GM12878 (cell line): ENCODE measurements at regions not wholly inside any gene's neighbourhood (a gene's known extent, or its start where the extent isn't known, plus 50 kb on each side); places are given as distances from the start of the nearest gene placed in this dataset.

Experiments
- ATAC-seq: fragments of 200-7000 bp; cut with Tn5 transposase; 3 replicates; pipeline ENCODE4 v1.9.1; 2020; ENCODE audit warnings: mild to moderate bottlenecking, moderate library complexity
- BruUV-seq: library from RNA; stranded (reverse); fragments of 400-500 nt; replicated peaks from 2 replicates; lab custom pipeline; 2021; lab: Mats Ljungman, UMichigan
- CTCF ChIA-PET: fragments of 300-600 bp; sonication (Branson Sonifier 250); formaldehyde crosslinking; extraction: SDS; loops from one replicate; lab custom pipeline; 2021; ENCODE audit warnings: inconsistent platforms; lab: Yijun Ruan, JAX
- POLR2A ChIA-PET: fragments of 350-600 bp; formaldehyde crosslinking; extraction: SDS; loops from one replicate; lab custom pipeline; 2021; ENCODE audit warnings: inconsistent platforms; lab: Charles Lee
- RAD21 ChIA-PET: fragments of 300-600 bp; sonication (Branson Sonifier 250); formaldehyde crosslinking; loops from one replicate; lab custom pipeline; 2023; ENCODE audit warnings: antibody characterized with exemption; ENCODE audit not compliant: unreplicated experiment; lab: Charles Lee
- SMC1A ChIA-PET: fragments of 300-600 bp; sonication (Branson Sonifier 250); formaldehyde crosslinking; loops from one replicate; lab custom pipeline; 2023; ENCODE audit not compliant: unreplicated experiment, uncharacterized antibody; lab: Charles Lee
- DNase-seq: peaks from one replicate; pipeline ENCODE4 v3.0.0-alpha.2; 2011; ENCODE audit warnings: low read depth, low spot score
- FAIRE-seq: peaks from 3 replicates; lab custom pipeline; 2011; peaks lifted over from hg19 to GRCh38; lab: Jason Lieb, UNC
- H2AFZ ChIP-seq: 2 replicates; pipeline ENCODE4 v1.6.0; 2011; ENCODE audit warnings: low read depth, low read length, control low read depth; ENCODE audit not compliant: control insufficient read depth
- H3K27ac ChIP-seq: 2 replicates; pipeline ENCODE4 v1.5.1; 2011; ENCODE audit warnings: control low read depth; ENCODE audit not compliant: control insufficient read depth, insufficient read depth
- H3K27me3 ChIP-seq, 2 experiments: replicated peaks in 1 of 2; 2 replicates each; pipeline versions ENCODE4 v1.6.0 to v1.6.1; 2011; ENCODE audit warnings: low read length in 1 of 2; ENCODE audit not compliant: control insufficient read depth in 2 of 2, insufficient read depth in 2 of 2
- H3K36me3 ChIP-seq, 2 experiments: 2 replicates each; pipeline ENCODE4 v1.5.1; 2011; ENCODE audit warnings: low read length in 1 of 2; ENCODE audit not compliant: control insufficient read depth in 2 of 2, insufficient read depth in 2 of 2
- H3K4me1 ChIP-seq: 2 replicates; pipeline ENCODE4 v1.6.1; 2011; ENCODE audit warnings: mild to moderate bottlenecking, low read length, moderate library complexity, mixed read lengths; ENCODE audit not compliant: control insufficient read depth, insufficient read depth
- H3K4me2 ChIP-seq: 2 replicates; pipeline ENCODE4 v1.6.0; 2011; ENCODE audit warnings: control low read depth; ENCODE audit not compliant: control insufficient read depth, insufficient read depth
- H3K4me3 ChIP-seq: fragments of 200-600 bp; sonication (generic); 2 replicates; pipeline ENCODE4 v1.5.1; 2016
- H3K79me2 ChIP-seq: 2 replicates; pipeline ENCODE4 v1.6.0; 2011; ENCODE audit warnings: low read length; ENCODE audit not compliant: control insufficient read depth, insufficient read depth
- H3K9ac ChIP-seq: 2 replicates; pipeline ENCODE4 v1.8.0; 2011; ENCODE audit warnings: low read length, control low read depth, mixed read lengths; ENCODE audit not compliant: control insufficient read depth, insufficient read depth
- H3K9me3 ChIP-seq: replicated peaks from 3 replicates; pipeline ENCODE4 v1.5.1; 2011; ENCODE audit warnings: mild to moderate bottlenecking, low read length; ENCODE audit not compliant: control insufficient read depth, insufficient read depth
- H4K20me1 ChIP-seq: 2 replicates; pipeline ENCODE4 v1.6.0; 2011; ENCODE audit not compliant: control insufficient read depth, insufficient read depth
- DPF2 ChIP-seq: fragments of 450-650 bp; IDR thresholded peaks from 2 replicates; pipeline ENCODE4 v1.6.1; 2017; ENCODE audit warnings: mild to moderate bottlenecking
- E4F1 ChIP-seq: fragments of 450-650 bp; IDR thresholded peaks from 2 replicates; pipeline ENCODE4 v1.6.1; 2018; ENCODE audit warnings: borderline replicate concordance, mild to moderate bottlenecking; ENCODE audit not compliant: partially characterized antibody
- EP300 ChIP-seq, 2 experiments: fragments of 150-350 bp in 1 of 2; IDR thresholded peaks; 2 replicates each; pipeline ENCODE4 v1.6.1; 2011 to 2012; ENCODE audit warnings: low read depth in 2 of 2, low read length in 2 of 2, borderline replicate concordance in 1 of 2, improper control_type of control experiment in 1 of 2, inconsistent platforms in 1 of 2; ENCODE audit not compliant: control insufficient read depth in 1 of 2
- FOXM1 ChIP-seq: IDR thresholded peaks from 2 replicates; pipeline ENCODE4 v1.6.1; 2012; ENCODE audit warnings: low read depth, mild to moderate bottlenecking, inconsistent platforms, low read length, moderate library complexity
- NFYB ChIP-seq: IDR thresholded peaks from 2 replicates; pipeline ENCODE4 v1.6.1; 2011; ENCODE audit warnings: low read depth, mild to moderate bottlenecking, low read length, improper control_type of control experiment, moderate library complexity; ENCODE audit not compliant: insufficient read depth
- PAX8 ChIP-seq: fragments of 450-650 bp; IDR thresholded peaks from 2 replicates; pipeline ENCODE4 v1.6.1; 2017; ENCODE audit warnings: mild to moderate bottlenecking, moderate library complexity
- POLR2AphosphoS2 ChIP-seq: IDR thresholded peaks from 2 replicates; pipeline ENCODE4 v1.6.1; 2011; ENCODE audit warnings: low read depth, mild to moderate bottlenecking, low read length, improper control_type of control experiment, moderate library complexity
- RCOR1 ChIP-seq: conservative IDR thresholded peaks from 2 replicates; pipeline ENCODE4 v1.6.1; 2012; ENCODE audit warnings: low read depth, low read length, improper control_type of control experiment
- RFX5 ChIP-seq: IDR thresholded peaks from 2 replicates; pipeline ENCODE4 v1.6.1; 2011; ENCODE audit warnings: low read depth, low read length, improper control_type of control experiment
- RUNX3 ChIP-seq: IDR thresholded peaks from 2 replicates; pipeline ENCODE4 v1.6.1; 2012; ENCODE audit warnings: low read length, inconsistent platforms
- STAT1 ChIP-seq: fragments of 450-650 bp; conservative IDR thresholded peaks from 2 replicates; pipeline ENCODE4 v1.6.1; 2014; ENCODE audit warnings: antibody characterized with exemption, mild to moderate bottlenecking
- SUZ12 ChIP-seq: fragments of 200-600 bp; sonication (generic); IDR thresholded peaks from one replicate; pipeline ENCODE4 v1.6.1; 2018; ENCODE audit warnings: antibody characterized with exemption, mild to moderate bottlenecking; ENCODE audit not compliant: unreplicated experiment
- ZBTB33 ChIP-seq: fragments of 450-650 bp; IDR thresholded peaks from 2 replicates; pipeline ENCODE4 v1.6.1; 2017; ENCODE audit warnings: mild to moderate bottlenecking
- ZNF622 ChIP-seq: fragments of 450-650 bp; IDR thresholded peaks from 2 replicates; pipeline ENCODE4 v1.6.1; 2017; ENCODE audit warnings: mild to moderate bottlenecking, inconsistent platforms
- WGBS: methylation state at CpG from one replicate; pipeline ENCODE4 v1.1.6; 2016; ENCODE audit warnings: low lambda C conversion rate; ENCODE audit not compliant: insufficient replicate concordance, insufficient coverage; ENCODE audit errors: missing lambda C conversion rate; 5-methylcytosine and 5-hydroxymethylcytosine counted together
- in situ Hi-C: fragments of 300-500 bp; cut with MboI; formaldehyde crosslinking; loops from 9 replicates; pipeline ENCODE4 v1.14.3; 2018; ENCODE audit warnings: mixed read lengths
- intact Hi-C: fragments of 100-400 bp; cut with micrococcal nuclease; formaldehyde crosslinking; loops from one replicate; pipeline ENCODE4 v1.14.2; 2022; ENCODE audit not compliant: unreplicated experiment

- intact Hi-C loops (no loop called here), in situ Hi-C loops (no loop called here)
- WGBS: 37% methylated on average over 5 of the region's 5 CpGs
- POLR2A ChIA-PET: interaction anchor here (0.5 kb wide), 1 partner anchor 435 kb away, joined by 3 read pairs; no protein-coding TSS in a partner anchor
- Histone ChIP-seq H3K27me3 (no peaks in the 10 kb centered on the region), H3K36me3 (no peaks in the 10 kb centered on the region), H3K4me1 (no peaks in the 10 kb centered on the region), H3K4me2 (no peak overlapping the region), H3K79me2 (no peaks in the 10 kb centered on the region), H4K20me1 (no peaks in the 10 kb centered on the region), H3K27ac (no peak overlapping the region), H3K9ac (no peak overlapping the region), H2AFZ (no peak overlapping the region), H3K9me3 (no peaks in the 10 kb centered on the region), H3K4me3 (no peak overlapping the region)
- SMC1A ChIA-PET: no interaction called here
- BruUV-seq: no TSS peak
- DNase-seq (no peak), FAIRE-seq (no peak), ATAC-seq (no peak)
- CTCF ChIA-PET: no interaction called here
- RAD21 ChIA-PET: no interaction called here
- no peak for TF ChIP-seq RFX5
- TF ChIP-seq E4F1: no peak
- no peak for TF ChIP-seq ZNF622
- TF ChIP-seq SUZ12: no peak
- TF ChIP-seq ZBTB33: no peak
- TF ChIP-seq RCOR1: no peak
- TF ChIP-seq NFYB: no peak
- TF ChIP-seq PAX8: no peak
- TF ChIP-seq POLR2AphosphoS2: no peak
- TF ChIP-seq FOXM1: no peak
- no peak for TF ChIP-seq RUNX3
- no peak for TF ChIP-seq STAT1
- TF ChIP-seq DPF2: no peak
- no peak for TF ChIP-seq EP300 (IDR thresholded peaks at IDR 0.05; ENCODE audit: borderline replicate concordance in 1 of 2, control insufficient read depth in 1 of 2, low read depth in 2 of 2, low read length in 2 of 2)
Observed at GRCh38 chr5:58393716-58394115, 66.2 kb downstream of the PLK2 start.
